HG02588 (cell line): ENCODE measurements at regions not wholly inside any gene's neighbourhood (a gene's known extent, or its start where the extent isn't known, plus 50 kb on each side); places are given as distances from the start of the nearest gene placed in this dataset.

ENCODE experiments used
- ATAC-seq: cut with Tn5 transposase; IDR thresholded peaks from one replicate; pipeline ENCODE4 v1.9.1; 2021; ENCODE audit warnings: mild to moderate bottlenecking, moderate library complexity; ENCODE audit not compliant: unreplicated experiment

DNA sequence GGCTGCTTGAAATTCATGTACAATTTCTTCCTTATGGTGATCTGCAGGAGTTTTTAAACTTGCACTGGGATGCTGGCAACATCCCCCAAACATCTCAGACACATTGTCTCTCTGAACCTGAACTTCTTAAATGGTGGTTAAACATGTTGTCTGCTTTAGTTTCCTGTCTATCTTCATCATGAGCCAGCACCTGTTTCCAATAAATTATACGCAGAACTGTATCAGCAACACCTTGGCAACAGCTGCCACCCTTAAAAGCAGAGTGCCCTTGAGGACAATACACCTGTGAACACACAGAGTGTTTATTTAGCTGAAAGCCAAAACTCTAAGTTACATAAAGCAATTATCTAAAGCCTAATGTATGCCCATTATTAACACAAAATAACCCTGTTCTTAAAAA, 242.9 kb downstream of the WNT5A start:
- no peak for ATAC-seq

DNA sequence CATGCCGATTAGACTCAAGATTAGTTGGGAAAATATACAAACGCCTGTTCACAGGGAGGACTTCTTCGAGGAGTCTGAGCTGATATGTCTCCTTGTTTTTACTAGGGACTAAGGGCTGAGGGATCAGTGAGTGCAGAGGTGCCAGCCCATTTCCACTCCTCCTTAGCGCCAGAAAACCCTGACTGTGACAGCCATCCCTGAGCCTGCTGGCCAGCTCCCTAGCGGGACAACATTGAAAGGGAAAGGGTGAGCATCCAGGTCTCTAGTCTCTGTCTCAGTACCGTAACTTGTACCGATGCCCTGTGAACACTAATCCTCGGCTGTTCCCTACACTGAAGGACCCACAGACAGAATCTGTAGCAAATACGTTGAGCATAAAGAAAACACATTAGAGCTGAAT, 243.4 kb downstream of the WNT5A start:
- no peak for ATAC-seq

- ATAC-seq = no peak
Observed at GRCh38 chr3:55242921-55243320, 244.2 kb downstream of the WNT5A start.

DNA sequence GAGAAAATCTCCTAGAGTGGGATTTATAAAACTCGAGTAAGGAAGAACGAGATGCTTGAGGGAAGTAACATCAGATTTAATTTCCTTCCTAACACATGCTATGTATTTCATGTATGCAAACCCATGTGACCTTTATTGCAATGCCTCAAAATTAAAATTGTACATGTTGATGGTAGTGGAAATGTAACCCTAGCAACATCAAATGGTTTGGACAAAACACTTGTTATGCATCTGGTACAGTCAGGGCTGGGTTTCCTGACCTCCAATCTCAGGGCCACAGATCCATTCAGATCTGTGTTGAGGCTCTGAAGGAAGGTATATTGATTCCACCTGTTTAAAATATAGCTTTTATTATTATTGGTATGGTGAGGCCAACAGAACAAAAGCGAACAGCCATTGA, 246.0 kb downstream of the WNT5A start:
- ATAC-seq = no peak

DNA sequence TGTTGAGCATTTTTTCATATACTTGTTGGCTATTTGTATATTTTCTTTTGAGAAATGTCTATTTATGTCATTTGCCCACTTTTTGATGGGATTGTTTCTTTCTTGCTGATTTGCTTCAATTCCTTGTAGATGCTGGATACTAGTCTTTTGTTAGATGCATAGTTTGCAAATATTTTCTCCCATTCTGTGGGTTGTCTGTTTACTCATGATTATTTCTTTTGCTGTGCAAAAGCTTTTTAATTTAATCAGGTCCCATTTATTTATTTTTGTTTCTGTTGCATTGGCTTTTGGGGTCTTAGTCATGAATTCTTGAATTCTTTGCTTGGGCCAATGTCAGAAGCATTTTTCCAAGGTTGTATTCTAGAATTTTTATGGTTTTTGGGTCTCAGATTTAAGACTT, 251.7 kb downstream of the WNT5A start:
- no peak for ATAC-seq

GRCh38 chr3:55226696-55227095, 260.4 kb downstream of the WNT5A start:
- ATAC-seq = no peak

DNA sequence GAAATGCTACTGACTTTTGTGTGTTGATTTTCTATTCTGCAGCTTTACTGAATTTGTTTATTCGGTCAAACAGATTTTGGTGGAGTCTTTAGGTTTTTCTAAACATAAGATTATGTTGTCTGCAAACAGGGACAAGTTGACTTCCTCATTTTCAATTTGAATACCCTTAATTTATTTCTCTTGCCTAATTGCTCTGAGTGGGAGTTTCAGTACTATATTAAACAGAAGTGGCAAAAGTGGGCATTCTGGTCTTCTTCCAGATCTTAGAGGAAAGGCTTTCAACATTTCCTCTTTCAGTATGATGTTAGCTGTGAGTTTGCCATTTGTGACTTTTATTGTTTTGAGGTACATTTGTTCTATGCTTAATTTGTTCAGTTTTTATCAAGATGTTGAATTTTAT, 268.5 kb downstream of the WNT5A start:
- ATAC-seq = no peak

- ATAC-seq = no peak
Observed at GRCh38 chr3:55207744-55208143, 279.4 kb downstream of the WNT5A start.

- no peak for ATAC-seq
Observed at GRCh38 chr3:55205990-55206389, 278.1 kb upstream of the LRTM1 start.

DNA sequence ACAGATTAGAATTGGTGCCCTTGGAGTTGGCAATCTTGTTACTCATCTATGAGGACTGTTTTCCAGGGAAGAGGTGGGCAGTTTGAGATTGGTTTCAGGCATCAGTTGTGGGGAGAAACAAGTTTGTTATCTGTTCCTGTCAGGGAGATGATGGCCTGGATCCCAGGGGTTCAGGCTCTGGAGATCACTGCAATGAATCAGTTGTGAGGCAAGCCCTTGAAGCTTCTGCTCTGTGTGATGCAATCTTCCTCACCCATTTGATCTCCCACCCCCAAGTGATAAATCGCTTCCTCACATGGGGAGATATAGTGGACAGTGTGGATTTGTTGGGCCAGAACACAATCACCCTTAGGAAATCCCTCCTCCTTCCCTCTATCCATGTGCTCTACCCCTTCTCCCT, 276.6 kb upstream of the LRTM1 start:
- ATAC-seq = no peak

- no peak for ATAC-seq
Observed at GRCh38 chr3:55203546-55203945, 275.7 kb upstream of the LRTM1 start.

DNA sequence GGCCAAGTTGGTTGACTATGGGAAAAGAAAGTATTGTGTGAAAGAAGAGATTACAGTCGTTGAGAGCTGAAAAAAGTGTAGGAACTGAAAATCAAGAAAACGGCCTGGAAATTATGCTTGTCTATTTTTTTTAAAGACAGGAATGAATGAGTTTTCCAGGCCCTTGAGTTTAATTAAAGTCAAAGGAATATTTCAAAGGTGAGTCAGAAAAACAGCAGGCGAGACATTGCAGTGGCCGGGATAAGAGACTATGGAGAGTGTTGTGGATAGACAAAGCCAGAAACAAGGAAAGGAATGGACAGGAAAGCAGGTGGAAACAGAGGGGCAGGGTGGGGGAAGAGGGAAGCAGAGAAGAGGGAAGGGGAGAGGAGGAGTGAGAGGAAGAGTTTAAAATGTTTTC, 275.1 kb upstream of the LRTM1 start:
- no peak for ATAC-seq

GRCh38 chr3:55202326-55202725, 274.5 kb upstream of the LRTM1 start:
- no peak for ATAC-seq

DNA sequence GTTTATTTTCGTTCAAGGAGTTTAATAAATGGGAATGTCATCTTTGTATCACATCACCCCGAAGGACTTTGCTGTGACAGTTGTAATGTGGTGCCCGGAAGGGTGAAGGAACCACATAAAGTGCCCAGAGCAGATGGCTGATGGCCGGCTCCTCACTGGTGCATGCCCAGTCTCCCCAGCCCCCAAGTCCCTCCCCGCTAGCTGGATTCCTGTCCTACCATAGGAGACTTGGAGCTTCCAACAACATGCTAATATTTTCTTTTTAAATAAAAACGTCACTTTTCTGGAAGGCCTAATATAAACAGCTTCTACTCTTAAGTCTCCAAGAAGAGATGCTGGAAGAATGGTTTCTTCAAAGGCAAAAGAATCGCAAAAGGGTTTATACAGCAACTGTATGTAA, 273.9 kb upstream of the LRTM1 start:
- no peak for ATAC-seq

- no peak for ATAC-seq
Observed at GRCh38 chr3:55200906-55201305, 273.0 kb upstream of the LRTM1 start.

GRCh38 chr3:55198554-55198953, 270.7 kb upstream of the LRTM1 start:
- no peak for ATAC-seq

GRCh38 chr3:55197021-55197420, 269.2 kb upstream of the LRTM1 start:
- no peak for ATAC-seq

DNA sequence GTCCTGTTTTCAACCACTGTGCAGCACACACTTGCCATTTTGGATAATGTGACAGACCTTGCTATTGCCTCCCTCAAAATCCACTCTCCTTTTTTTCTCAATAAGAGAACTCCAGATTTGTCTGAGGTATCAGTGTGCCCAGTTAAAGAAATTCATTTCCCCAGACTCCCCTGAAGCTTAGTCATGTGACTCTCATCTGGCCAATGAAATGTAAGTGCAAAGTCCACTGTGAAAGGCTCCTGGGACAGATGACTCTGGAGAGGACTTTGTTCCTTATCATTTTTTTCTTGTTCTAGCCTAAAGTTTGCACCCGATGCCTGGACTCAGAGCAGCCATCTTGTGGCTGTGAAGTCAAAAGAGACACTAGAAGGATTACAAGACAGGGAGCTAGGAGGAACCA, 268.6 kb upstream of the LRTM1 start:
- ATAC-seq = no peak

DNA sequence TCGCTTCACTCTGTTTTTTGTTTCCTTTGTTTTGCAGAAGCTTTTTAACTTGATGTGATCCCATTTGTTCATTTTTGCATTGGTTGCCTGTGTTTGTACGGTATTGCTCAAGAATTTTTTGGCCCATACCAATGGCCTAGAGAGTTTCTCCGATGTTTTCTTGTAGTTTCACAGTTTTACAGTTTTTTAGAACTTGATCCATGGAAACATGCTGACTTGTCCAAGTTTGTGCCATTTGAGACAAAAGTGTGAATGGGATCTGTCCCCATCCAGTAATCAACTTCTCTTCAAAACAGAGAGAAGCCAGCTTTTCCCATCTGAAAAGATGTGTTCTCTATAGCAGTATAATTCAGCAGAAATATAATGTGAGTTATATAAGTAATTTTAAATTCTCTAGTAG, 266.5 kb upstream of the LRTM1 start:
- no peak for ATAC-seq

GRCh38 chr3:55191911-55192775, 264.3 kb upstream of the LRTM1 start:
- ATAC-seq = no peak

GRCh38 chr3:55190331-55190730, 262.5 kb upstream of the LRTM1 start:
- ATAC-seq = no peak

DNA sequence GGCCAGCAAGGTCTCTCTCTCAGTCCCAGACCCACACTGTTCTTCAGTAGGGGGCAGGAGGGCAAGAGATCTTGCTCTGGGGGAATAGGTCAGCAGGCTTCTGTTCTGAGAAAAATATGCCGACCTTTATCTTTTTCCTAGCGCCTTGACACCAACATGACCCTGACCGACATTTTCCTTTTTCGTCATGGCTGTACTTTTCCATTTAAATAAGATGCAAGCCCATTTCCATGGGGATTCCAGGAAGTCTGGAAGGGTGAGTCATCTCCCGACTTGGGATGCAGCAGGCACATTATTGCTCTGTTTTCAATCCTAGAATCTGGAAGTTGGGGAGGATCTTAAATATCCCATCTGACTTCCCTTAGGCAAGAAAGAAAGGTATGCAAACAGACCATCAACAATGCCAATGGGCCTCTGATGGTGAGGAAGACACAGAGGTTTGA, 261.5 kb upstream of the LRTM1 start:
- ATAC-seq = no peak

DNA sequence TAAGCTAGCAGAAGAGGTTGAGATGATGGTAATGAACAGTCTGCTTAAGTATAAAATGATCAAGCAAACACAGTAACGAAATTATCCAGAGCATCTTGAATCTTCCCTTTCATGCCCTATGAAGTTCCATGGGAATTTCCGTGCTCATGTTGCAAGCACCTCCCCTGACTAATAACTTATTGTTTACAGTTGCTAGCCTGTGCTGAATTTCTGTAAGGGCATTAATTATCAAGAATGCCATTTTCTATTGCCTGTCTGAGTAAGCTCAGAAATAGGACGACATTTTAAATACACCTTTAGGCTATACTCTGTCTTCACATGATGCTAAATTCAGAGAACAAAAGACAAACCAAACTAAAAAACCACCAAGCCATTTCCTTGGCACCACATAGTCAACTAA, 257.5 kb upstream of the LRTM1 start:
- no peak for ATAC-seq
